H1 (cell line): ENCODE measurements at regions not wholly inside any gene's neighbourhood (a gene's known extent, or its start where the extent isn't known, plus 50 kb on each side); places are given as distances from the start of the nearest gene placed in this dataset.

Source experiments
- CTCF ChIP-seq, 3 experiments: IDR thresholded peaks; 1 replicate in 2 of 3; 2 replicates in 1 of 3; pipeline versions ENCODE4 v1.5.1 to v1.6.1; 2011; ENCODE audit warnings: low read length in 3 of 3, mild to moderate bottlenecking in 3 of 3, inconsistent platforms in 2 of 3, low read depth in 1 of 3, moderate library complexity in 1 of 3; ENCODE audit not compliant: insufficient read depth in 1 of 3; ENCODE audit errors: control extremely low read depth in 1 of 3
- FOSL1 ChIP-seq: IDR thresholded peaks from 2 replicates; pipeline ENCODE4 v1.6.1; 2011; ENCODE audit warnings: mild to moderate bottlenecking, low read depth, low read length, moderate library complexity; ENCODE audit not compliant: insufficient read depth
- POLR2A ChIP-seq, 2 experiments: IDR thresholded peaks; 1 replicate in 1 of 2; 2 replicates in 1 of 2; pipeline ENCODE4 v1.6.1; 2011; ENCODE audit warnings: low read depth in 2 of 2, low read length in 2 of 2, mild to moderate bottlenecking in 2 of 2; ENCODE audit errors: control extremely low read depth in 1 of 2
- SRF ChIP-seq: IDR thresholded peaks from 2 replicates; pipeline ENCODE4 v1.6.1; 2011; ENCODE audit warnings: mild to moderate bottlenecking, low read depth, low read length, moderate library complexity
- TEAD4 ChIP-seq: IDR thresholded peaks from 2 replicates; pipeline ENCODE4 v1.6.1; 2012; ENCODE audit warnings: low read depth, low read length, inconsistent platforms, mixed read lengths

DNA sequence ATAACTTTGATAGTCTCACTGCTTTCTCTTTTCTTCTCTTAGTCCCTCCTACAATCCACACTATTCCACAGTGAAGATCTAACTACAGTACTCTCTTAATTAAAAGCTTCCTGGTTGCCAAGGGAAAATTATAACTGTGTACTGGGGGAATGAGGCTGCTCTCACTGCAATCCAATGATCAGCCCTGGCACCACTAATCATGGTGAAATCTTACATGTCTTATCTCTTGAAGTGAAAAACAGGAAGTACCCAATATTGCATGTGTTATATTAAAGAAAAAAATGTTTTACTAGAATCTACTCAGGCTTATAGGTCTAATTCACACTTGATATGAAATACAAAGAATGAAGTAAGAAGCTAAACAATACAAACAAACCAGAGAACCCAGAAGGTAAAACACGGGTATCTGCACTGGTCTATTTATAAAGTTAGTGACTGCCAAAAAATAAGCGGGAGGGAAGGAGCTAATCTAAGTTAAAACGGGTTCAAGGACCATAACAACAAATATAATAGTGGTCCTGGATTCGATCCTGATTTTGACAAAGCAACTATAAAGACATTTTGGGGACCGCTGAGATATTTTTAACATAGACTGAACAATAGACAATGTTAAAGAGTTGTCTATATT, 57.5 kb downstream of the RGS2 start:
- TF ChIP-seq CTCF (IDR thresholded peaks at IDR 0.05; ENCODE audit: control extremely low read depth in 1 of 3, insufficient read depth in 1 of 3, low read depth in 1 of 3, low read length in 3 of 3) (no peak), FOSL1 (no peak), POLR2A (IDR thresholded peaks at IDR 0.05; ENCODE audit: control extremely low read depth in 1 of 2, low read depth in 2 of 2, low read length in 2 of 2) (no peak), SRF (no peak), TEAD4 (no peak)
